GM18909 (cell line): ENCODE measurements at regions not wholly inside any gene's neighbourhood (a gene's known extent, or its start where the extent isn't known, plus 50 kb on each side); places are given as distances from the start of the nearest gene placed in this dataset.
"Not testable (repeated sequence)": the region's sequence is repeated elsewhere in the genome, so short reads cannot be mapped to it uniquely, and the experiment has no call there.

Experiments
- ATAC-seq: cut with Tn5 transposase; IDR thresholded peaks from one replicate; pipeline ENCODE4 v1.9.1; 2021; ENCODE audit warnings: mild to moderate bottlenecking; ENCODE audit not compliant: unreplicated experiment, poor library complexity

- ATAC-seq = no peak
These were observed 456.0 kb downstream of the FBXO15 start for GRCh38 chr18:73691624-73692023.

- no peak for ATAC-seq
These were observed 456.5 kb downstream of the FBXO15 start for GRCh38 chr18:73691118-73691517.

GRCh38 chr18:73690222-73690621 lies 457.4 kb downstream of the FBXO15 start:
- ATAC-seq = no peak

- peak; percentile 76 for ATAC-seq
These were observed 458.6 kb downstream of the FBXO15 start for GRCh38 chr18:73688851-73689711.

GRCh38 chr18:73688161-73688560 lies 459.5 kb downstream of the FBXO15 start:
- no peak for ATAC-seq

- ATAC-seq = no peak
These were observed 463.0 kb downstream of the FBXO15 start for GRCh38 chr18:73684647-73685046.

GRCh38 chr18:73683409-73684238 lies 464.0 kb downstream of the FBXO15 start:
- ATAC-seq = no peak

- no peak for ATAC-seq
These were observed 465.7 kb downstream of the FBXO15 start for GRCh38 chr18:73681912-73682311.

GRCh38 chr18:73681398-73681797 lies 466.2 kb downstream of the FBXO15 start:
- ATAC-seq = no peak

- ATAC-seq = no peak
These were observed 467.5 kb downstream of the FBXO15 start for GRCh38 chr18:73679941-73680712.

GRCh38 chr18:73677450-73677849 lies 470.2 kb downstream of the FBXO15 start:
- no peak for ATAC-seq

- ATAC-seq = no peak
These were observed 473.3 kb downstream of the FBXO15 start for GRCh38 chr18:73674125-73674865.

- not testable (repeated sequence) for ATAC-seq
These were observed 476.2 kb downstream of the FBXO15 start for GRCh38 chr18:73671480-73671879.

- peak; percentile 54 for ATAC-seq
These were observed 477.1 kb downstream of the FBXO15 start for GRCh38 chr18:73670524-73670923.

GRCh38 chr18:73670039-73670438 lies 477.6 kb downstream of the FBXO15 start:
- ATAC-seq = no peak

GRCh38 chr18:73669297-73669696 lies 478.3 kb downstream of the FBXO15 start:
- ATAC-seq = no peak

GRCh38 chr18:73668051-73668450 lies 479.6 kb downstream of the FBXO15 start:
- ATAC-seq = no peak

- no peak for ATAC-seq
These were observed 480.9 kb downstream of the FBXO15 start for GRCh38 chr18:73666772-73667171.

GRCh38 chr18:73664896-73665295 lies 482.7 kb downstream of the FBXO15 start:
- no peak for ATAC-seq

GRCh38 chr18:73663581-73663980 lies 484.1 kb downstream of the FBXO15 start:
- ATAC-seq = no peak
